GM21367 (cell line): ENCODE measurements at regions not wholly inside any gene's neighbourhood (a gene's known extent, or its start where the extent isn't known, plus 50 kb on each side); places are given as distances from the start of the nearest gene placed in this dataset.

Experiments
- ATAC-seq: cut with Tn5 transposase; IDR thresholded peaks from one replicate; pipeline ENCODE4 v1.9.1; 2021; ENCODE audit not compliant: unreplicated experiment

- ATAC-seq, result no peak
These were observed 1386.6 kb downstream of the PCDH7 start for GRCh38 chr4:32106767-32107166.

- ATAC-seq, result no peak
These were observed 1392.7 kb downstream of the PCDH7 start for GRCh38 chr4:32112891-32113290.

- ATAC-seq, result no peak
These were observed 1397.5 kb downstream of the PCDH7 start for GRCh38 chr4:32117693-32118092.

- no peak for ATAC-seq
These were observed 1399.7 kb downstream of the PCDH7 start for GRCh38 chr4:32119907-32120306.

- ATAC-seq, result no peak
These were observed 1408.4 kb downstream of the PCDH7 start for GRCh38 chr4:32128549-32128948.

- no peak for ATAC-seq
These were observed 1409.8 kb downstream of the PCDH7 start for GRCh38 chr4:32129967-32130366.

- no peak for ATAC-seq
These were observed 1413.0 kb downstream of the PCDH7 start for GRCh38 chr4:32133141-32133540.

- ATAC-seq, result no peak
These were observed 1413.6 kb downstream of the PCDH7 start for GRCh38 chr4:32133734-32134133.

GRCh38 chr4:32135642-32136041, 1415.5 kb downstream of the PCDH7 start:
- ATAC-seq, result no peak

- ATAC-seq, result no peak
These were observed 1416.1 kb downstream of the PCDH7 start for GRCh38 chr4:32136081-32136787.

GRCh38 chr4:32140636-32141035, 1420.5 kb downstream of the PCDH7 start:
- ATAC-seq, result no peak

GRCh38 chr4:32142075-32142474, 1421.9 kb downstream of the PCDH7 start:
- no peak for ATAC-seq

- ATAC-seq, result no peak
These were observed 1425.8 kb downstream of the PCDH7 start for GRCh38 chr4:32145987-32146386.

GRCh38 chr4:32147446-32148085, 1427.4 kb downstream of the PCDH7 start:
- no peak for ATAC-seq

GRCh38 chr4:32148111-32148666, 1428.0 kb downstream of the PCDH7 start:
- no peak for ATAC-seq

- no peak for ATAC-seq
These were observed 1438.8 kb downstream of the PCDH7 start for GRCh38 chr4:32158961-32159360.

- ATAC-seq, result no peak
These were observed 1441.2 kb downstream of the PCDH7 start for GRCh38 chr4:32161392-32161791.

- no peak for ATAC-seq
These were observed 1443.0 kb downstream of the PCDH7 start for GRCh38 chr4:32163125-32163524.

GRCh38 chr4:32169841-32170240, 1449.7 kb downstream of the PCDH7 start:
- no peak for ATAC-seq

GRCh38 chr4:32172086-32172485, 1451.9 kb downstream of the PCDH7 start:
- no peak for ATAC-seq

- no peak for ATAC-seq
These were observed 1452.6 kb downstream of the PCDH7 start for GRCh38 chr4:32172761-32173160.

GRCh38 chr4:32180086-32180485, 1459.9 kb downstream of the PCDH7 start:
- ATAC-seq, result no peak
